ENCODE measurements at regions not wholly inside any gene's neighbourhood (a gene's known extent, or its start where the extent isn't known, plus 50 kb on each side); places are given as distances from the start of the nearest gene placed in this dataset.

GRCh38 chr5:68862560-68862959, 231.3 kb upstream of the SLC30A5 start:
- TF ChIP-seq, protein P1, sequence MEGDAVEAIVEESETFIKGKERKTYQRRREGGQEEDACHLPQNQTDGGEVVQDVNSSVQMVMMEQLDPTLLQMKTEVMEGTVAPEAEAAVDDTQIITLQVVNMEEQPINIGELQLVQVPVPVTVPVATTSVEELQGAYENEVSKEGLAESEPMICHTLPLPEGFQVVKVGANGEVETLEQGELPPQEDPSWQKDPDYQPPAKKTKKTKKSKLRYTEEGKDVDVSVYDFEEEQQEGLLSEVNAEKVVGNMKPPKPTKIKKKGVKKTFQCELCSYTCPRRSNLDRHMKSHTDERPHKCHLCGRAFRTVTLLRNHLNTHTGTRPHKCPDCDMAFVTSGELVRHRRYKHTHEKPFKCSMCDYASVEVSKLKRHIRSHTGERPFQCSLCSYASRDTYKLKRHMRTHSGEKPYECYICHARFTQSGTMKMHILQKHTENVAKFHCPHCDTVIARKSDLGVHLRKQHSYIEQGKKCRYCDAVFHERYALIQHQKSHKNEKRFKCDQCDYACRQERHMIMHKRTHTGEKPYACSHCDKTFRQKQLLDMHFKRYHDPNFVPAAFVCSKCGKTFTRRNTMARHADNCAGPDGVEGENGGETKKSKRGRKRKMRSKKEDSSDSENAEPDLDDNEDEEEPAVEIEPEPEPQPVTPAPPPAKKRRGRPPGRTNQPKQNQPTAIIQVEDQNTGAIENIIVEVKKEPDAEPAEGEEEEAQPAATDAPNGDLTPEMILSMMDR (IDR thresholded peaks at IDR 0.05) = no peak
- TF ChIP-seq FOSL2 (IDR thresholded peaks at IDR 0.05; ENCODE audit: borderline replicate concordance, low read depth) (no peak), POLR2AphosphoS5 (IDR thresholded peaks at IDR 0.05; ENCODE audit: low read depth, low read length) (no peak), YY1 (IDR thresholded peaks at IDR 0.05; ENCODE audit: low read depth) (no peak), EZH2phosphoT487 (IDR thresholded peaks at IDR 0.05; ENCODE audit: borderline replicate concordance, low read depth) (no peak), RAD21 (IDR thresholded peaks at IDR 0.05; ENCODE audit: low read length) (no peak), JUND (IDR thresholded peaks at IDR 0.05) (no peak)
- TF ChIP-seq, protein P2, sequence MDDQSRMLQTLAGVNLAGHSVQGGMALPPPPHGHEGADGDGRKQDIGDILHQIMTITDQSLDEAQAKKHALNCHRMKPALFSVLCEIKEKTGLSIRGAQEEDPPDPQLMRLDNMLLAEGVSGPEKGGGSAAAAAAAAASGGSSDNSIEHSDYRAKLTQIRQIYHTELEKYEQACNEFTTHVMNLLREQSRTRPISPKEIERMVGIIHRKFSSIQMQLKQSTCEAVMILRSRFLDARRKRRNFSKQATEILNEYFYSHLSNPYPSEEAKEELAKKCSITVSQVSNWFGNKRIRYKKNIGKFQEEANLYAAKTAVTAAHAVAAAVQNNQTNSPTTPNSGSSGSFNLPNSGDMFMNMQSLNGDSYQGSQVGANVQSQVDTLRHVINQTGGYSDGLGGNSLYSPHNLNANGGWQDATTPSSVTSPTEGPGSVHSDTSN (IDR thresholded peaks at IDR 0.05) = no peak
